Lower lobe of right lung (tissue), 2 donors: ENCODE measurements at regions not wholly inside any gene's neighbourhood (a gene's known extent, or its start where the extent isn't known, plus 50 kb on each side); places are given as distances from the start of the nearest gene placed in this dataset.
"Not testable (repeated sequence)": the region's sequence is repeated elsewhere in the genome, so short reads cannot be mapped to it uniquely, and the experiment has no call there.

Source experiments
- ATAC-seq, 2 donors: fragments of 200-7000 bp; cut with Tn5 transposase; one replicate each; pipeline ENCODE4 v1.9.1; 2020 to 2022; ENCODE audit warnings: mild to moderate bottlenecking in 2 of 2, moderate library complexity in 2 of 2
- DNase-seq: peaks from one replicate; pipeline ENCODE4 v3.0.0-alpha.2; 2020
- H3K27ac ChIP-seq: fragments of 200-600 bp; one replicate; pipeline ENCODE4 v1.8.0; 2022
- H3K27me3 ChIP-seq: fragments of 200-600 bp; one replicate; pipeline ENCODE4 v1.8.0; 2022; ENCODE audit warnings: low read depth
- H3K36me3 ChIP-seq: fragments of 200-600 bp; one replicate; pipeline ENCODE4 v1.8.0; 2022; ENCODE audit warnings: mild to moderate bottlenecking
- H3K4me1 ChIP-seq: fragments of 200-600 bp; one replicate; pipeline ENCODE4 v1.8.0; 2022
- H3K4me3 ChIP-seq: fragments of 200-600 bp; one replicate; pipeline ENCODE4 v1.8.0; 2022; ENCODE audit warnings: mild to moderate bottlenecking
- H3K9me3 ChIP-seq: fragments of 200-600 bp; one replicate; pipeline ENCODE4 v1.8.0; 2022
- CTCF ChIP-seq: fragments of 200-600 bp; IDR thresholded peaks from one replicate; pipeline ENCODE4 v1.8.0; 2022; ENCODE audit warnings: antibody characterized with exemption, mild to moderate bottlenecking
- intact Hi-C: fragments of 100-400 bp; cut with DNase I; formaldehyde crosslinking; loops from one replicate; pipeline ENCODE4 v1.11.0; 2022
- donor health status: DM: no; HTN: yes; CAD: no; lungs with severe emphysema.

DNA sequence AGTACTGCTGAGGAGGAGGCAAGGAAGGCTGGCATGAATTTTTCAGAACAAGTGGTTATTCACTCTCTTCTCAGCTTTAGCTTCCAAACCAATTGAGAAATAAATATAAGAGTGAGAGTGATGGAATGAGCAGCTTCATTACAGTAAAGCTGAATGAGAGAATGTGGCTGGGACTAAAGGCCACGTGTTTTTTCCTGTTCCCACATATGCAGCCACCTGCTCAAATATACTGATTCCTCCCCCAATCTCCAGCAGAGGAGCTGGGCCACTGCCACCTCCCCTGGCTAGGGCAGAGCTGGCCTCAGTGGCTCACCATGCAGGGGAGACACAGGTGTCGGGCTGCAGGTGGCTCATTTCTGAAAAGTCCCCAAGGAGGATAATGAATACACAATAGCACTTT lies 1505.3 kb upstream of the WWC1 start:
- DNase-seq (no peak), ATAC-seq (no peak)
- H3K27me3 ChIP-seq = no peaks in the 10 kb centered on the region
- no peak overlapping the region for H3K27ac ChIP-seq
- no peak for TF ChIP-seq CTCF
- no peak overlapping the region for H3K4me3 ChIP-seq
- no peaks in the 10 kb centered on the region for H3K36me3 ChIP-seq
- intact Hi-C loops = no loop called here
- no peaks in the 10 kb centered on the region for H3K4me1 ChIP-seq
- H3K9me3 ChIP-seq = no peaks in the 10 kb centered on the region

GRCh38 chr5:166786889-166787288 lies 1504.6 kb upstream of the WWC1 start:
- DNase-seq (no peak), ATAC-seq (no peak)
- no peak for TF ChIP-seq CTCF
- intact Hi-C loops = no loop called here
- Histone ChIP-seq H3K4me1 (no peaks in the 10 kb centered on the region), H3K9me3 (no peaks in the 10 kb centered on the region), H3K27ac (no peak overlapping the region), H3K4me3 (no peak overlapping the region), H3K36me3 (no peaks in the 10 kb centered on the region), H3K27me3 (no peaks in the 10 kb centered on the region)

GRCh38 chr5:166788050-166788449 lies 1503.4 kb upstream of the WWC1 start:
- no peak for TF ChIP-seq CTCF
- no peaks in the 10 kb centered on the region for H3K4me1 ChIP-seq
- ATAC-seq (no peak), DNase-seq (no peak)
- no peaks in the 10 kb centered on the region for H3K36me3 ChIP-seq
- no peak overlapping the region for H3K4me3 ChIP-seq
- no peak overlapping the region for H3K27ac ChIP-seq
- H3K9me3 ChIP-seq = no peaks in the 10 kb centered on the region
- no peaks in the 10 kb centered on the region for H3K27me3 ChIP-seq
- intact Hi-C loops = no loop called here

DNA sequence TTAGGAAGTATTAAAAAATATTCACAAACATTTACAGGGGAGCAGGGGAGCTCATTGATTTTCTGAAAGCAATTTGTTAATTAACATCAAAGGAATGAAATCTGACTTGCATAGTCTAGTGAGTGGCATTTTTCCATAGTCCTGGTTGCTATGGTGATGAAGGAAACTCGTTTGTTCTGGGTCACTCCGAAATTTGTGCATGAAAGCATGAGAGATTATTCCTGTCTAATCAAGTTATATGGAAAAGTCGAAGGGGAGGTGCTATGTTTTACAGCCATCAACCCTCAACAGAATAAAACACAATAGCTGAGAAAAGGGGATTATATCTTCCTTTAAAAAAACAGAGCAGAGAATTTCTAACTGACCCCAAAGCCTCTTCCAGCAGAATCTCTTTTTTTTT lies 1495.7 kb upstream of the WWC1 start:
- Histone ChIP-seq H3K9me3 (no peaks in the 10 kb centered on the region), H3K27ac (no peak overlapping the region), H3K27me3 (no peaks in the 10 kb centered on the region), H3K4me1 (no peaks in the 10 kb centered on the region), H3K4me3 (no peak overlapping the region), H3K36me3 (no peaks in the 10 kb centered on the region)
- no peak for TF ChIP-seq CTCF
- DNase-seq (no peak), ATAC-seq (no peak)
- intact Hi-C loops = no loop called here

GRCh38 chr5:166803058-166803457 lies 1488.4 kb upstream of the WWC1 start:
- no peaks in the 10 kb centered on the region for H3K27me3 ChIP-seq
- no peak for ATAC-seq
- no peaks in the 10 kb centered on the region for H3K9me3 ChIP-seq
- no peaks in the 10 kb centered on the region for H3K36me3 ChIP-seq
- H3K4me1 ChIP-seq = no peaks in the 10 kb centered on the region
- no peak for DNase-seq
- intact Hi-C loops = no loop called here
- no peak overlapping the region for H3K4me3 ChIP-seq
- H3K27ac ChIP-seq = no peak overlapping the region
- TF ChIP-seq CTCF = no peak

GRCh38 chr5:166804223-166804622 lies 1487.2 kb upstream of the WWC1 start:
- H3K4me3 ChIP-seq, intact Hi-C loops, H3K36me3 ChIP-seq, DNase-seq, H3K27ac ChIP-seq, H3K9me3 ChIP-seq, H3K4me1 ChIP-seq, ATAC-seq, H3K27me3 ChIP-seq: not testable (repeated sequence)

GRCh38 chr5:166804693-166805092 lies 1486.8 kb upstream of the WWC1 start:
- H3K9me3 ChIP-seq, intact Hi-C loops, H3K27ac ChIP-seq, H3K4me1 ChIP-seq, H3K36me3 ChIP-seq, H3K27me3 ChIP-seq, DNase-seq, H3K4me3 ChIP-seq, ATAC-seq: not testable (repeated sequence)

GRCh38 chr5:166810093-166810658 lies 1481.3 kb upstream of the WWC1 start:
- H3K4me1 ChIP-seq, H3K4me3 ChIP-seq, H3K27me3 ChIP-seq, DNase-seq, ATAC-seq, H3K27ac ChIP-seq, H3K36me3 ChIP-seq, intact Hi-C loops: not testable (repeated sequence)
- peaks cover 11% of the 10 kb centered on the region for H3K9me3 ChIP-seq
